HAP-1 (cell line): ENCODE measurements at regions not wholly inside any gene's neighbourhood (a gene's known extent, or its start where the extent isn't known, plus 50 kb on each side); places are given as distances from the start of the nearest gene placed in this dataset.
"Not testable (repeated sequence)": the region's sequence is repeated elsewhere in the genome, so short reads cannot be mapped to it uniquely, and the experiment has no call there.

Source experiments
- DNase-seq, 2 experiments: peaks; one replicate each; pipeline ENCODE4 v3.0.0-alpha.2; 2016 to 2020; ENCODE audit warnings: low spot score in 2 of 2
- H3K27me3 ChIP-seq: fragments of 250-450 bp; sonication (Bioruptor Pico); 2 replicates; pipeline ENCODE4 v1.5.1; 2020; ENCODE audit warnings: low read depth, mild to moderate bottlenecking, moderate library complexity
- H3K36me3 ChIP-seq: fragments of 250-450 bp; sonication (Bioruptor Pico); replicated peaks from 2 replicates; pipeline ENCODE4 v1.5.1; 2020; ENCODE audit warnings: mild to moderate bottlenecking
- H3K4me1 ChIP-seq: fragments of 250-450 bp; sonication (Bioruptor Pico); 2 replicates; pipeline ENCODE4 v1.5.1; 2020; ENCODE audit warnings: mild to moderate bottlenecking
- H3K4me3 ChIP-seq: fragments of 250-450 bp; sonication (Bioruptor Pico); 2 replicates; pipeline ENCODE4 v1.5.1; 2020; ENCODE audit warnings: mild to moderate bottlenecking, moderate library complexity
- H3K9me3 ChIP-seq: fragments of 250-450 bp; sonication (Bioruptor Pico); 2 replicates; pipeline ENCODE4 v1.5.1; 2020; ENCODE audit warnings: mild to moderate bottlenecking, moderate library complexity
- in situ Hi-C: fragments of 300-500 bp; cut with MboI; formaldehyde crosslinking; loops from 3 replicates; pipeline ENCODE4 v1.14.3; 2020; ENCODE audit warnings: low sequenced_read_pairs, inconsistent platforms, mixed read lengths

DNA sequence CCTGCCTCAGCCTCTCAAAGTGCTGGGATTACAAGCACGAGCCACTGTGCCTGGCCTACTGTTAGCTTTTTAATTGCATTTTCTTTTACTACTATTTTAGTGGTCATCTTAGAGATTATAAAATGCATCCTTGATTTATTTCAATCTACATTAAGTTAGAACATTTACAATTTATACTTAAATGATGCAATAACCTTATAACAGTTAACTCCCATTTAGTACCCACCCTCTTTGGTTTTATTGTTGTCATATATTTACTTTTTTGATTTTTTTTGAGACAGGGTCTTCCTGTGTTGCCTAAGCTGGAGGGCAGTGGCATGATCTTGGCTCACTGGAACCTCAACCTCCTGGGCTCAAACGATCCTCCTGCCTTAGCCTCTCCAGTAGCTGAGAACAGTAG, 77.3 kb downstream of the PPCDC start:
- H3K36me3 ChIP-seq: no peaks in the 10 kb centered on the region
- in situ Hi-C loops: no loop called here
- no peak for DNase-seq
- no peaks in the 10 kb centered on the region for H3K4me1 ChIP-seq
- H3K27me3 ChIP-seq: 0 out of 2 replicates have a peak, but pooled peaks cover 2% of the 10 kb centered on the region
- no peaks in the 10 kb centered on the region for H3K9me3 ChIP-seq
- H3K4me3 ChIP-seq: no peak overlapping the region

GRCh38 chr15:75104804-75105557, 81.6 kb downstream of the PPCDC start:
- no peaks in the 10 kb centered on the region for H3K36me3 ChIP-seq
- no peaks in the 10 kb centered on the region for H3K4me1 ChIP-seq
- no peaks in the 10 kb centered on the region for H3K27me3 ChIP-seq
- in situ Hi-C loops: no loop called here
- H3K9me3 ChIP-seq: no peaks in the 10 kb centered on the region
- DNase-seq: no peak
- no peak overlapping the region for H3K4me3 ChIP-seq

GRCh38 chr15:75107516-75107907, 84.1 kb downstream of the PPCDC start:
- Histone ChIP-seq H3K4me3 (no peak overlapping the region), H3K4me1 (no peaks in the 10 kb centered on the region), H3K9me3 (0 out of 2 replicates have a peak, but pooled peaks cover 2% of the 10 kb centered on the region), H3K27me3 (no peaks in the 10 kb centered on the region; the same call in 1 of the 2 replicates), H3K36me3 (no peaks in the 10 kb centered on the region)
- no peak for DNase-seq
- in situ Hi-C loops: no loop called here

DNA sequence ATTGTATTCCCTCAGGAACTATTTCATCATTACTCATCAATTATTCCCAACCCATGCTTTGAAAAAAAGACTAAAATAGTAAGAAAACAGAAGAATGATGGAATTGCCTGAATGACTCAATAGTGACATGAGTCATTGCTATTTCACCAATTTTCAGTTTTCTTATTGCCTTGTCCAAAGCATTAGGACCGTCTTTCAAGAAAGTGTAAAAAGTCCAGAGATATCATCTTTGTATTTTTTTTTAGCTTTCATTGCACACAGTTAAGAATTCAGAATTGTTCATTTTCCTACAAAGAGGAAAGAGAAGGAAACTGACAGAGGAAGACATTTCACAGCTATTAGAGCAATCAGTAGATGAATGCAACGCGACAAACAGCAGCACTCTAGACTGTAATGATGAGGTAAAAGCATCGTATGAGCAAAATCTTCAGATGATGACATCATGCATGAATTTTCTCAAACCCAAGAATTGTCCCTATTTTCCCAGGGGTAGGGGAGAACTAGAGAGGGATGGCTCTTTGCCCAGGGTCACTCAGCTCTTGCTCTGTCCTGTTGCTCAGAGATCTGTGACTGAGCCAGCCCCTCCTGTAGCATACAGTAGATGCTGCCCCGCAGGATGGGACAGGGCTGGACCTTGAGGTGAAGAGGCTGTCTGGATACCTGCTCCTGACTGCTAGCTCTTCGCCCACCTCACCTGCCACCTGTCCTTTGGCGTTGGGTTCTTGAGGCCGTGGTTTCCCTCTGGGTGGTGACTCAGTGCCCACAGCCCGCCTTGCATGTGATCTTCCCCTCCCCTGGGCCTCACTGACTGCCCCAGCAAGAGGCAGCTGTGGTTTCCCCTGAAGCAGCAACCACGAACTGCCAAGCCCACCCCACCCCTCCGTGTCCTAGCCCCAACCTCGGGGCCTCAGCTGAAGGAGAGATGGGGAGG, 84.8 kb downstream of the PPCDC start:
- no peak overlapping the region for H3K4me3 ChIP-seq
- no peaks in the 10 kb centered on the region for H3K4me1 ChIP-seq
- H3K27me3 ChIP-seq: no peaks in the 10 kb centered on the region; the same call in none of the 2 replicates
- DNase-seq: no peak
- peaks cover 5% of the 10 kb centered on the region; the same call in 1 of the 2 replicates for H3K9me3 ChIP-seq
- in situ Hi-C loops: no loop called here
- H3K36me3 ChIP-seq: no peaks in the 10 kb centered on the region

- Histone ChIP-seq H3K4me1 (no peaks in the 10 kb centered on the region), H3K36me3 (no peaks in the 10 kb centered on the region), H3K27me3 (no peaks in the 10 kb centered on the region; the same call in none of the 2 replicates), H3K9me3 (peaks cover 8% of the 10 kb centered on the region; the same call in 1 of the 2 replicates), H3K4me3 (no peak overlapping the region)
- in situ Hi-C loops: no loop called here
- DNase-seq: no peak
Observed at GRCh38 chr15:75109021-75109735, 85.8 kb downstream of the PPCDC start.

- DNase-seq: no peak
- no peak overlapping the region for H3K4me3 ChIP-seq
Observed at GRCh38 chr15:75109736-75110130, 86.3 kb downstream of the PPCDC start.

GRCh38 chr15:75112278-75112847, 89.0 kb downstream of the PPCDC start:
- Histone ChIP-seq H3K4me3 (no peak overlapping the region), H3K36me3 (no peaks in the 10 kb centered on the region), H3K4me1 (no peaks in the 10 kb centered on the region), H3K9me3 (peaks cover 8% of the 10 kb centered on the region), H3K27me3 (no peaks in the 10 kb centered on the region; the same call in none of the 2 replicates)
- no peak for DNase-seq
- in situ Hi-C loops: no loop called here

More at GRCh38 chr15:75109736-75110130, 86.3 kb downstream of the PPCDC start:
- Histone ChIP-seq H3K9me3 (peaks cover 8% of the 10 kb centered on the region; the same call in 1 of the 2 replicates), H3K36me3 (no peaks in the 10 kb centered on the region), H3K27me3 (no peaks in the 10 kb centered on the region; the same call in none of the 2 replicates), H3K4me1 (no peaks in the 10 kb centered on the region)
- in situ Hi-C loops: no loop called here

- Histone ChIP-seq H3K27me3 (no peaks in the 10 kb centered on the region; the same call in none of the 2 replicates), H3K4me1 (no peaks in the 10 kb centered on the region), H3K4me3 (no peak overlapping the region), H3K9me3 (peaks cover 12% of the 10 kb centered on the region), H3K36me3 (no peaks in the 10 kb centered on the region)
- in situ Hi-C loops: no loop called here
- DNase-seq: no peak
Observed at GRCh38 chr15:75112848-75113492, 88.7 kb upstream of the C15orf39 start.

DNA sequence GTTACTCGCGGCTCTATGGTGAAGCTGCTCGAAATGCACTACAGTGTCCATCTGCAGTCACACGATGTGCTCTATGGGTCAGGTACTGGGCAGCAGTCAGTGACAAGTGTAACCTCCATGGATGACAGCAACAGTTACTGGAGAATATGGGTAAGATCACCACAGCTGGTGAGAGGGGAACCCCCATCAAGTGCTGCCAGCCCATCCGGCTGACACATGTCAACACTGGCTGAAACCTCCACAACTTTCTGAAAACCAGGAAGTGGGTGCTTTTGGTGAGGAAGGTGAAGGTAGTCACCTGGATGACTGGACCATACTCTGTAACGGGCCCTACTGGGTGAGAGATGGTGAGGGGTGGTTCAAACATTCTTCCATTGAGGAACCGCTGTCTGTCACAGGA, 87.4 kb upstream of the C15orf39 start:
- Histone ChIP-seq H3K36me3 (no peaks in the 10 kb centered on the region), H3K27me3 (no peaks in the 10 kb centered on the region; the same call in none of the 2 replicates), H3K9me3 (peaks cover 17% of the 10 kb centered on the region), H3K4me1 (no peaks in the 10 kb centered on the region), H3K4me3 (no peak overlapping the region)
- DNase-seq: no peak
- in situ Hi-C loops: no loop called here

DNA sequence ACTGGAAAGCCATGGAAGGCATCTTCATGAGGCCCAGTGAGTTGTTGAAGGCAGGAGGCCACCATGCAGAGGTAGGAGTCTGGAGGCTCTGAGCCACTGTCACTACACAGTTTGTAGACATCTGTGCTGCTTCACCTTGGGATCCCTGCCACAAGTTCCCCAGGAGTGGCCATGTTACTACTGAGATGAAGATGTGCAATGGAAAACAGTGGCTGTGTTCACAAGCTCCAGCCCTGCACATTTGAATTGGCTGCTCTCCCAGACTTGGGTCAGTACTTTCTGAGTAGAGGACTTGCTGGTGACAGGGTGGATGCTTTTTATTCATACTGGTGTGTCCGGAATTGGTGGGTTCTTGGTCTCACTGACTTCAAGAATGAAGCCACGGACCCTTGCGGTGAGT, 86.9 kb upstream of the C15orf39 start:
- H3K27me3 ChIP-seq: no peaks in the 10 kb centered on the region; the same call in none of the 2 replicates
- in situ Hi-C loops: no loop called here
- no peaks in the 10 kb centered on the region for H3K36me3 ChIP-seq
- H3K4me3 ChIP-seq: no peak overlapping the region
- no peak for DNase-seq
- H3K9me3 ChIP-seq: peaks cover 17% of the 10 kb centered on the region
- H3K4me1 ChIP-seq: no peaks in the 10 kb centered on the region

GRCh38 chr15:75115411-75115913, 86.2 kb upstream of the C15orf39 start:
- H3K27me3 ChIP-seq, H3K4me1 ChIP-seq, DNase-seq, H3K36me3 ChIP-seq, H3K4me3 ChIP-seq, in situ Hi-C loops: not testable (repeated sequence)
- H3K9me3 ChIP-seq: peaks cover 17% of the 10 kb centered on the region

- H3K9me3 ChIP-seq: peaks cover 17% of the 10 kb centered on the region
- in situ Hi-C loops, H3K27me3 ChIP-seq, H3K4me1 ChIP-seq, DNase-seq, H3K36me3 ChIP-seq, H3K4me3 ChIP-seq: not testable (repeated sequence)
Observed at GRCh38 chr15:75116143-75116542, 85.5 kb upstream of the C15orf39 start.
